ENCODE measurements at regions not wholly inside any gene's neighbourhood (a gene's known extent, or its start where the extent isn't known, plus 50 kb on each side); places are given as distances from the start of the nearest gene placed in this dataset.

GRCh38 chr1:5779608-5780323, 212.5 kb downstream of the NPHP4 start:
- no peak for DNase-seq (ENCODE audit: low read depth)
- no peak for TF ChIP-seq CTCF (IDR thresholded peaks at IDR 0.05; ENCODE audit: insufficient read depth, low read depth, low read length, missing control alignments)

GRCh38 chr1:5776035-5776550, 216.1 kb downstream of the NPHP4 start:
- no peak overlapping the region for H3K4me3 ChIP-seq (ENCODE audit: low read depth, low read length)
- no peak for DNase-seq (ENCODE audit: low read depth)
- no peak for TF ChIP-seq CTCF (IDR thresholded peaks at IDR 0.05; ENCODE audit: insufficient read depth, low read depth, low read length, missing control alignments)

More at GRCh38 chr1:5779608-5780323, 212.5 kb downstream of the NPHP4 start:
- no peak overlapping the region for H3K4me3 ChIP-seq (ENCODE audit: low read depth, low read length)

GRCh38 chr1:5774019-5774418, 218.2 kb downstream of the NPHP4 start:
- TF ChIP-seq CTCF (IDR thresholded peaks at IDR 0.05; ENCODE audit: insufficient read depth, low read depth, low read length, missing control alignments) = no peak
- no peak overlapping the region for H3K4me3 ChIP-seq (ENCODE audit: low read depth, low read length)
- no peak for DNase-seq (ENCODE audit: low read depth)

GRCh38 chr1:5771788-5772187, 220.4 kb downstream of the NPHP4 start:
- no peak for DNase-seq (ENCODE audit: low read depth)
- TF ChIP-seq CTCF (IDR thresholded peaks at IDR 0.05; ENCODE audit: insufficient read depth, low read depth, low read length, missing control alignments) = no peak
- H3K4me3 ChIP-seq (ENCODE audit: low read depth, low read length) = no peak overlapping the region

GRCh38 chr1:5770981-5771765, 221.1 kb downstream of the NPHP4 start:
- no peak for DNase-seq (ENCODE audit: low read depth)
- TF ChIP-seq CTCF (IDR thresholded peaks at IDR 0.05; ENCODE audit: insufficient read depth, low read depth, low read length, missing control alignments) = no peak

GRCh38 chr1:5769760-5770159, 222.5 kb downstream of the NPHP4 start:
- no peak for TF ChIP-seq CTCF (IDR thresholded peaks at IDR 0.05; ENCODE audit: insufficient read depth, low read depth, low read length, missing control alignments)
- DNase-seq (ENCODE audit: low read depth) = no peak
- H3K4me3 ChIP-seq (ENCODE audit: low read depth, low read length) = no peak overlapping the region

More at GRCh38 chr1:5770981-5771765, 221.1 kb downstream of the NPHP4 start:
- H3K4me3 ChIP-seq (ENCODE audit: low read depth, low read length) = no peak overlapping the region

Measured in GM12865 (cell line).